Endodermal cell (in vitro differentiated cells): ENCODE measurements at regions not wholly inside any gene's neighbourhood (a gene's known extent, or its start where the extent isn't known, plus 50 kb on each side); places are given as distances from the start of the nearest gene placed in this dataset.

ENCODE experiments used
- DNase-seq: peaks from one replicate; pipeline ENCODE4 v3.0.0-alpha.2; 2017
- H3K27ac ChIP-seq: 2 replicates; pipeline ENCODE4 v1.5.1; 2013; ENCODE audit warnings: mild to moderate bottlenecking, low read depth, low read length, moderate library complexity
- H3K27me3 ChIP-seq: 2 replicates; pipeline ENCODE4 v1.6.1; 2013; ENCODE audit warnings: mild to moderate bottlenecking, low read length, moderate library complexity; ENCODE audit not compliant: insufficient read depth, control insufficient read depth, poor library complexity, severe bottlenecking
- H3K36me3 ChIP-seq: 2 replicates; pipeline ENCODE4 v1.7.0; 2013; ENCODE audit warnings: mild to moderate bottlenecking, low read length, moderate library complexity; ENCODE audit not compliant: control insufficient read depth, insufficient read depth
- H3K4me1 ChIP-seq: one replicate; pipeline ENCODE4 v1.7.0; 2013; ENCODE audit warnings: low read length; ENCODE audit not compliant: control insufficient read depth, insufficient read depth
- H3K4me3 ChIP-seq: 2 replicates; pipeline ENCODE4 v1.5.1; 2013; ENCODE audit warnings: mild to moderate bottlenecking, low read length, moderate library complexity
- H3K9ac ChIP-seq: 2 replicates; pipeline ENCODE4 v1.6.1; 2013; ENCODE audit warnings: mild to moderate bottlenecking, low read length, moderate library complexity; ENCODE audit not compliant: poor library complexity, severe bottlenecking; ENCODE audit errors: extremely low read depth
- H3K9me3 ChIP-seq: 2 replicates; pipeline ENCODE4 v1.6.1; 2013; ENCODE audit warnings: mild to moderate bottlenecking, low read length, moderate library complexity; ENCODE audit not compliant: control insufficient read depth
- H3K27ac Mint-ChIP-seq: 2 replicates; pipeline ENCODE4 v1.8.0; 2020; ENCODE audit warnings: mixed read lengths
- H3K27me3 Mint-ChIP-seq: 2 replicates; pipeline ENCODE4 v1.8.0; 2021; ENCODE audit warnings: mild to moderate bottlenecking, mixed read lengths; ENCODE audit not compliant: insufficient read depth
- H3K36me3 Mint-ChIP-seq: 2 replicates; pipeline ENCODE4 v1.8.0; 2020; ENCODE audit warnings: low read depth, mixed read lengths
- H3K4me1 Mint-ChIP-seq: 2 replicates; pipeline ENCODE4 v1.8.0; 2020; ENCODE audit warnings: mixed read lengths
- H3K4me3 Mint-ChIP-seq: 2 replicates; pipeline ENCODE4 v1.8.0; 2020; ENCODE audit warnings: mild to moderate bottlenecking, moderate library complexity, mixed read lengths
- H3K9me3 Mint-ChIP-seq: 2 replicates; pipeline ENCODE4 v1.8.0; 2020; ENCODE audit warnings: mild to moderate bottlenecking, mixed read lengths
- CTCF ChIP-seq: fragments of 200-600 bp; sonication (generic); conservative IDR thresholded peaks from 2 replicates; pipeline ENCODE4 v1.5.0; 2021; ENCODE audit warnings: antibody characterized with exemption, mild to moderate bottlenecking
- WGBS, 2 experiments: methylation state at CpG; one replicate each; pipeline versions ENCODE4 v1.1.5 to v1.1.7; 2013; ENCODE audit warnings: missing lambda C conversion rate in 2 of 2, mixed read lengths in 1 of 2; ENCODE audit not compliant: insufficient coverage in 1 of 2, insufficient read length in 1 of 2; 5-methylcytosine and 5-hydroxymethylcytosine counted together

GRCh38 chr5:35476797-35477196, 140.9 kb upstream of the SPEF2 start:
- H3K4me1 Mint-ChIP-seq = no peaks in the 10 kb centered on the region
- H3K36me3 Mint-ChIP-seq = no peaks in the 10 kb centered on the region
- DNase-seq = no peak
- H3K4me3 Mint-ChIP-seq = no peak overlapping the region
- H3K27me3 ChIP-seq = no peaks in the 10 kb centered on the region
- no peak overlapping the region for H3K27ac ChIP-seq
- no peak overlapping the region for H3K27ac Mint-ChIP-seq
- H3K9me3 Mint-ChIP-seq = no peaks in the 10 kb centered on the region
- no peaks in the 10 kb centered on the region for H3K9me3 ChIP-seq
- H3K4me3 ChIP-seq = no peak overlapping the region
- no peaks in the 10 kb centered on the region for H3K36me3 ChIP-seq
- no peaks in the 10 kb centered on the region for H3K4me1 ChIP-seq
- no peak for TF ChIP-seq CTCF
- no peak overlapping the region for H3K9ac ChIP-seq
- no peaks in the 10 kb centered on the region for H3K27me3 Mint-ChIP-seq
- 80 to 83% methylated on average over 1 of the region's 1 CpG for WGBS, 2 experiments

GRCh38 chr5:35476036-35476435, 141.6 kb upstream of the SPEF2 start:
- H3K4me3 ChIP-seq = no peak overlapping the region
- no peak for TF ChIP-seq CTCF
- no peak overlapping the region for H3K9ac ChIP-seq
- Mint-ChIP-seq H3K27me3 (no peaks in the 10 kb centered on the region), H3K4me1 (no peaks in the 10 kb centered on the region), H3K27ac (no peak overlapping the region), H3K9me3 (no peaks in the 10 kb centered on the region), H3K4me3 (no peak overlapping the region), H3K36me3 (no peaks in the 10 kb centered on the region)
- WGBS, 2 experiments = 82 to 100% methylated on average over 1 to 2 of the region's 2 CpGs
- H3K27me3 ChIP-seq = no peaks in the 10 kb centered on the region
- H3K36me3 ChIP-seq = no peaks in the 10 kb centered on the region
- H3K9me3 ChIP-seq = no peaks in the 10 kb centered on the region
- DNase-seq = no peak
- H3K27ac ChIP-seq = no peak overlapping the region
- H3K4me1 ChIP-seq = no peaks in the 10 kb centered on the region

GRCh38 chr5:35473589-35473988, 144.1 kb upstream of the SPEF2 start:
- H3K4me1 Mint-ChIP-seq = no peaks in the 10 kb centered on the region
- no peak overlapping the region for H3K4me3 Mint-ChIP-seq
- H3K27ac Mint-ChIP-seq = no peak overlapping the region
- H3K36me3 Mint-ChIP-seq = no peaks in the 10 kb centered on the region
- TF ChIP-seq CTCF = no peak
- no peaks in the 10 kb centered on the region for H3K27me3 Mint-ChIP-seq
- Histone ChIP-seq H3K27ac (no peak overlapping the region), H3K4me3 (no peak overlapping the region), H3K27me3 (no peaks in the 10 kb centered on the region), H3K36me3 (no peaks in the 10 kb centered on the region), H3K4me1 (no peaks in the 10 kb centered on the region), H3K9me3 (no peaks in the 10 kb centered on the region), H3K9ac (no peak overlapping the region)
- H3K9me3 Mint-ChIP-seq = no peaks in the 10 kb centered on the region
- no peak for DNase-seq
- 91 to 93% methylated on average over 1 to 3 of the region's 3 CpGs for WGBS, 2 experiments
